IMR-90 (cell line): ENCODE measurements at regions not wholly inside any gene's neighbourhood (a gene's known extent, or its start where the extent isn't known, plus 50 kb on each side); places are given as distances from the start of the nearest gene placed in this dataset.

Experiments used
- ATAC-seq: fragments of 200-7000 bp; cut with Tn5 transposase; 2 replicates; pipeline ENCODE4 v1.9.1; 2020; ENCODE audit warnings: low read depth, mild to moderate bottlenecking, moderate library complexity
- BruUV-seq: library from RNA; stranded (reverse); fragments of 400-500 nt; replicated peaks from 2 replicates; lab custom pipeline; 2021; lab: Mats Ljungman, UMichigan
- CTCF ChIA-PET: fragments of 300-600 bp; formaldehyde crosslinking; extraction: SDS; loops from one replicate; lab custom pipeline; 2021; ENCODE audit warnings: antibody characterized with exemption; lab: Yijun Ruan, JAX
- POLR2A ChIA-PET: fragments of 300-600 bp; sonication (Branson Sonifier 250); formaldehyde crosslinking; loops from one replicate; lab custom pipeline; 2022; ENCODE audit warnings: antibody characterized with exemption; ENCODE audit not compliant: unreplicated experiment; lab: Charles Lee
- DNase-seq: peaks from one replicate; pipeline ENCODE4 v3.0.0; 2013
- H2AFZ ChIP-seq: replicated peaks from 2 replicates; pipeline ENCODE3; 2013; ENCODE audit warnings: low read length, mild to moderate bottlenecking; ENCODE audit not compliant: poor library complexity
- H2AK5ac ChIP-seq: 2 replicates; pipeline ENCODE4 v1.6.1; 2013; ENCODE audit warnings: low read depth, low read length, inconsistent platforms
- H2AK9ac ChIP-seq: replicated peaks from 2 replicates; pipeline ENCODE3; 2013; ENCODE audit warnings: mild to moderate bottlenecking, low read depth, low read length, moderate library complexity; ENCODE audit not compliant: poor library complexity
- H2BK120ac ChIP-seq: 2 replicates; pipeline ENCODE4 v1.6.1; 2013; ENCODE audit warnings: low read depth, low read length, inconsistent platforms
- H2BK15ac ChIP-seq: 3 replicates; pipeline ENCODE4 v1.6.1; 2013; ENCODE audit warnings: low read depth, low read length, inconsistent platforms
- H2BK20ac ChIP-seq: 2 replicates; pipeline ENCODE4 v1.6.1; 2013; ENCODE audit warnings: low read depth, mild to moderate bottlenecking, inconsistent platforms, low read length, moderate library complexity
- H2BK5ac ChIP-seq: 2 replicates; pipeline ENCODE4 v1.6.1; 2013; ENCODE audit warnings: mild to moderate bottlenecking, low read depth, low read length, inconsistent platforms; ENCODE audit not compliant: poor library complexity, severe bottlenecking
- H3K14ac ChIP-seq: replicated peaks from 2 replicates; pipeline ENCODE4 v1.6.1; 2013; ENCODE audit warnings: low read depth, low read length, inconsistent platforms
- H3K18ac ChIP-seq: 2 replicates; pipeline ENCODE4 v1.6.1; 2013; ENCODE audit warnings: low read depth, low read length, control low read depth
- H3K23ac ChIP-seq: 2 replicates; pipeline ENCODE4 v1.6.1; 2013; ENCODE audit warnings: low read depth, low read length, inconsistent platforms
- H3K27ac ChIP-seq: 2 replicates; pipeline ENCODE4 v1.5.1; 2013; ENCODE audit warnings: mild to moderate bottlenecking, control low read depth, low read length; ENCODE audit not compliant: insufficient read depth
- H3K27me3 ChIP-seq: 2 replicates; pipeline ENCODE4 v1.6.1; 2013; ENCODE audit warnings: low read length; ENCODE audit not compliant: control insufficient read depth, insufficient read depth
- H3K36me3 ChIP-seq: 2 replicates; pipeline ENCODE4 v1.6.1; 2013; ENCODE audit warnings: low read length, mixed read lengths; ENCODE audit not compliant: control insufficient read depth, insufficient read depth
- H3K4ac ChIP-seq: 2 replicates; pipeline ENCODE4 v1.6.1; 2013; ENCODE audit warnings: low read depth, low read length, inconsistent platforms
- H3K4me1 ChIP-seq: 2 replicates; pipeline ENCODE4 v1.6.1; 2013; ENCODE audit warnings: low read length, mixed read lengths; ENCODE audit not compliant: control insufficient read depth, insufficient read depth
- H3K4me2 ChIP-seq: 2 replicates; pipeline ENCODE4 v1.6.1; 2013; ENCODE audit warnings: low read depth, mild to moderate bottlenecking, control low read depth, low read length, moderate library complexity
- H3K4me3 ChIP-seq: 2 replicates; pipeline ENCODE4 v1.5.1; 2013; ENCODE audit warnings: low read depth, mild to moderate bottlenecking, control low read depth, low read length, moderate library complexity; ENCODE audit not compliant: insufficient read depth
- H3K56ac ChIP-seq: 2 replicates; pipeline ENCODE4 v1.6.1; 2013; ENCODE audit warnings: low read length, inconsistent platforms; ENCODE audit not compliant: insufficient read depth; ENCODE audit errors: extremely low read depth
- H3K79me1 ChIP-seq, 2 experiments: 2 replicates each; pipeline ENCODE4 v1.6.1; 2013; ENCODE audit warnings: low read length in 2 of 2, inconsistent platforms in 1 of 2, low read depth in 1 of 2
- H3K9ac ChIP-seq: 2 replicates; pipeline ENCODE4 v1.6.1; 2013; ENCODE audit warnings: low read depth, low read length, control low read depth
- H3K9me1 ChIP-seq: 2 replicates; pipeline ENCODE4 v1.6.1; 2013; ENCODE audit warnings: low read length, inconsistent platforms; ENCODE audit not compliant: insufficient read depth
- H3K9me3 ChIP-seq: 2 replicates; pipeline ENCODE4 v1.6.1; 2013; ENCODE audit warnings: low read length; ENCODE audit not compliant: control insufficient read depth, insufficient read depth
- H4K20me1 ChIP-seq: 2 replicates; pipeline ENCODE4 v1.6.1; 2013; ENCODE audit warnings: low read length, inconsistent platforms; ENCODE audit not compliant: insufficient read depth
- H4K5ac ChIP-seq: 2 replicates; pipeline ENCODE4 v1.6.1; 2013; ENCODE audit warnings: mild to moderate bottlenecking, low read depth, low read length, control low read depth
- H4K8ac ChIP-seq, 2 experiments: 2 replicates each; pipeline ENCODE4 v1.6.1; 2013; ENCODE audit warnings: low read depth in 2 of 2, low read length in 2 of 2, control low read depth in 1 of 2, inconsistent platforms in 1 of 2
- H4K91ac ChIP-seq: 2 replicates; pipeline ENCODE4 v1.6.1; 2013; ENCODE audit warnings: low read depth, low read length, inconsistent platforms; ENCODE audit not compliant: insufficient read depth
- BHLHE40 ChIP-seq: fragments of 150-350 bp; IDR thresholded peaks from 2 replicates; pipeline ENCODE4 v1.6.1; 2016; ENCODE audit warnings: mild to moderate bottlenecking, low read depth, low read length
- CEBPB ChIP-seq: IDR thresholded peaks from 2 replicates; pipeline ENCODE4 v1.6.1; 2012; ENCODE audit warnings: low read depth, low read length, improper control_type of control experiment
- CHD1 ChIP-seq: IDR thresholded peaks from 2 replicates; pipeline ENCODE4 v1.6.1; 2012; ENCODE audit warnings: low read depth, low read length, improper control_type of control experiment
- CTCF ChIP-seq: conservative IDR thresholded peaks from 2 replicates; pipeline ENCODE4 v1.5.1; 2012; ENCODE audit warnings: mild to moderate bottlenecking, low read depth, low read length, improper control_type of control experiment
- ELK1 ChIP-seq: fragments of 150-350 bp; IDR thresholded peaks from 2 replicates; pipeline ENCODE4 v1.6.1; 2016; ENCODE audit warnings: low read depth, mild to moderate bottlenecking, low read length, moderate library complexity, borderline replicate concordance
- MAFK ChIP-seq: IDR thresholded peaks from 2 replicates; pipeline ENCODE4 v1.6.1; 2012; ENCODE audit warnings: low read depth, low read length, improper control_type of control experiment
- MAZ ChIP-seq: IDR thresholded peaks from 2 replicates; pipeline ENCODE4 v1.6.1; 2012; ENCODE audit warnings: low read depth, mild to moderate bottlenecking, low read length, improper control_type of control experiment, moderate library complexity, borderline replicate concordance
- NFE2L2 ChIP-seq: fragments of 150-350 bp; IDR thresholded peaks from 2 replicates; pipeline ENCODE4 v1.6.1; 2016; ENCODE audit warnings: low read depth, mild to moderate bottlenecking, low read length
- POLR2A ChIP-seq: IDR thresholded peaks from 2 replicates; pipeline ENCODE4 v1.6.1; 2012; ENCODE audit warnings: mild to moderate bottlenecking, low read depth, low read length
- RCOR1 ChIP-seq: IDR thresholded peaks from 2 replicates; pipeline ENCODE4 v1.6.1; 2012; ENCODE audit warnings: mild to moderate bottlenecking, low read length, improper control_type of control experiment; ENCODE audit not compliant: insufficient replicate concordance
- SMC3 ChIP-seq: fragments of 150-350 bp; IDR thresholded peaks from 2 replicates; pipeline ENCODE4 v1.6.1; 2016; ENCODE audit warnings: low read depth, mild to moderate bottlenecking, antibody characterized with exemption, low read length, moderate library complexity
- dilution Hi-C: fragments of 300-500 bp; cut with HindIII; formaldehyde crosslinking; loops from one replicate; pipeline ENCODE4 v1.14.3; 2018; ENCODE audit warnings: low sequenced_read_pairs; ENCODE audit not compliant: unreplicated experiment
- in situ Hi-C: fragments of 300-500 bp; cut with MboI; formaldehyde crosslinking; loops from 3 replicates; pipeline ENCODE4 v1.14.3; 2019; ENCODE audit warnings: low sequenced_read_pairs, inconsistent platforms, mixed read lengths
- intact Hi-C: fragments of 100-400 bp; cut with micrococcal nuclease; formaldehyde crosslinking; loops from 2 replicates; pipeline ENCODE4 v1.10.0; 2022

GRCh38 chr6:114897536-114897935 lies 554.7 kb upstream of the HS3ST5 start:
- ATAC-seq: no peak
- Histone ChIP-seq H2BK20ac (no peak overlapping the region), H4K20me1 (no peaks in the 10 kb centered on the region), H3K14ac (no peak overlapping the region), H3K9ac (no peak overlapping the region), H2AK9ac (no peak overlapping the region), H2AFZ (no peak overlapping the region), H3K4me3 (no peak overlapping the region), H3K4ac (no peak overlapping the region), H2BK120ac (no peak overlapping the region), H3K23ac (no peak overlapping the region), H3K36me3 (no peaks in the 10 kb centered on the region), H3K9me3 (no peaks in the 10 kb centered on the region), H3K4me1 (no peaks in the 10 kb centered on the region), H3K27me3 (no peaks in the 10 kb centered on the region), H4K5ac (no peak overlapping the region), H3K9me1 (no peaks in the 10 kb centered on the region), H3K4me2 (no peak overlapping the region), H3K56ac (no peak overlapping the region), H3K79me1 (no peaks in the 10 kb centered on the region), H4K8ac (no peak overlapping the region), H2BK15ac (no peak overlapping the region), H3K27ac (no peak overlapping the region), H2BK5ac (no peak overlapping the region), H2AK5ac (no peak overlapping the region), H3K18ac (no peak overlapping the region), H4K91ac (no peak overlapping the region)
- no peak for TF ChIP-seq CHD1
- TF ChIP-seq MAFK: no peak
- TF ChIP-seq BHLHE40: no peak
- TF ChIP-seq CEBPB: no peak
- no peak for TF ChIP-seq MAZ
- TF ChIP-seq POLR2A: no peak
- no peak for TF ChIP-seq ELK1
- TF ChIP-seq SMC3: no peak
- no peak for TF ChIP-seq NFE2L2
- TF ChIP-seq RCOR1: no peak
- no peak for TF ChIP-seq CTCF
- in situ Hi-C loops: no loop called here
- dilution Hi-C loops: no loop called here
- intact Hi-C loops: no loop called here
- no peak for DNase-seq
- no TSS peak for BruUV-seq
- ChIA-PET CTCF (no interaction called here), POLR2A (no interaction called here)
